ENCODE measurements at regions not wholly inside any gene's neighbourhood (a gene's known extent, or its start where the extent isn't known, plus 50 kb on each side); places are given as distances from the start of the nearest gene placed in this dataset.
"Not testable (repeated sequence)": the region's sequence is repeated elsewhere in the genome, so short reads cannot be mapped to it uniquely, and the experiment has no call there.

DNA sequence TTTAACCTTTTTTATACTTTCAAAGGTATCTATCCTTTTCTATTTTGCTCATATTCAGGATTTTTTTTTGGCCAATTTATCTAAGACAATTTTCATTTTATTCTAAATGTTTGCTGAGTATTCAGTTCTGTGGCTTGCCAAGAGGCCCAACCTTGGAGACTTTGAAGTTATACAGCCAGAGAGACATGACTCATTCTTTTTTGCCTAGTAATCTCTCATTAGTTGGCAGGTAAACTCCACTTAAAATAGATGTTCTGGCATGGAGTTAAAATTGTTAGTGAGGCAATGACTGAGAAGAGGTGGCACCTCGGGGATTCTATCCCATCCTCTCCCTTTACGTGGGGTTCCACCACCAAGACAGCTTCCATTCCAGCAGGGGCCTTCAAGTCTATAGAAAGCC lies 213.8 kb downstream of the KCTD12 start:
- Histone ChIP-seq H3K4me1 (no peaks in the 10 kb centered on the region), H3K27me3 (no peaks in the 10 kb centered on the region), H3K9me3 (0 out of 2 replicates have a peak, but pooled peaks cover 2% of the 10 kb centered on the region), H3K4me3 (ENCODE audit: low read depth, low read length) (no peak overlapping the region), H3K36me3 (no peaks in the 10 kb centered on the region)
- TF ChIP-seq, protein P1, sequence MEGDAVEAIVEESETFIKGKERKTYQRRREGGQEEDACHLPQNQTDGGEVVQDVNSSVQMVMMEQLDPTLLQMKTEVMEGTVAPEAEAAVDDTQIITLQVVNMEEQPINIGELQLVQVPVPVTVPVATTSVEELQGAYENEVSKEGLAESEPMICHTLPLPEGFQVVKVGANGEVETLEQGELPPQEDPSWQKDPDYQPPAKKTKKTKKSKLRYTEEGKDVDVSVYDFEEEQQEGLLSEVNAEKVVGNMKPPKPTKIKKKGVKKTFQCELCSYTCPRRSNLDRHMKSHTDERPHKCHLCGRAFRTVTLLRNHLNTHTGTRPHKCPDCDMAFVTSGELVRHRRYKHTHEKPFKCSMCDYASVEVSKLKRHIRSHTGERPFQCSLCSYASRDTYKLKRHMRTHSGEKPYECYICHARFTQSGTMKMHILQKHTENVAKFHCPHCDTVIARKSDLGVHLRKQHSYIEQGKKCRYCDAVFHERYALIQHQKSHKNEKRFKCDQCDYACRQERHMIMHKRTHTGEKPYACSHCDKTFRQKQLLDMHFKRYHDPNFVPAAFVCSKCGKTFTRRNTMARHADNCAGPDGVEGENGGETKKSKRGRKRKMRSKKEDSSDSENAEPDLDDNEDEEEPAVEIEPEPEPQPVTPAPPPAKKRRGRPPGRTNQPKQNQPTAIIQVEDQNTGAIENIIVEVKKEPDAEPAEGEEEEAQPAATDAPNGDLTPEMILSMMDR (IDR thresholded peaks at IDR 0.05; ENCODE audit: low read depth, low read length): no peak
- DNase-seq: no peak

DNA sequence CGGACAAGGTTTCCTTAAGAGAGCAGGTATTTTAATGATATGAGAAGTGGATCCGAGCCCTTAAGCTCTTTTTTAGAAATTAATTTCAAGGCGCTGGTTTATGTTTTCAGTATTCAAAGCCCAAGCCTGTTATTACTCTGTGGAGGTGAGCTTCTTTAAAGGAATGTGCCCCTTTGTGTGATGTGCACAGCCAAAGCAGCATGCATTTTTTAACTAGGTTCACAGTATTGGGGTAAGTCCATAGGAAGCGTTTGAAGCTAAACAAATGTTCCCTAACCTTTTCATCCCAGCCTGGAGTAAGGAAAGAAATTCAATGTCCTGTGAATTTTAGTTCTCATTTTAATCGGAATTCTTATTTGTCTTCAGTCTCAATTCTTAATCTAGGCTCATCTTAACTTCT lies 217.5 kb downstream of the KCTD12 start:
- TF ChIP-seq, protein P1 (IDR thresholded peaks at IDR 0.05; ENCODE audit: low read depth, low read length): no peak
- no peaks in the 10 kb centered on the region for H3K9me3 ChIP-seq

DNA sequence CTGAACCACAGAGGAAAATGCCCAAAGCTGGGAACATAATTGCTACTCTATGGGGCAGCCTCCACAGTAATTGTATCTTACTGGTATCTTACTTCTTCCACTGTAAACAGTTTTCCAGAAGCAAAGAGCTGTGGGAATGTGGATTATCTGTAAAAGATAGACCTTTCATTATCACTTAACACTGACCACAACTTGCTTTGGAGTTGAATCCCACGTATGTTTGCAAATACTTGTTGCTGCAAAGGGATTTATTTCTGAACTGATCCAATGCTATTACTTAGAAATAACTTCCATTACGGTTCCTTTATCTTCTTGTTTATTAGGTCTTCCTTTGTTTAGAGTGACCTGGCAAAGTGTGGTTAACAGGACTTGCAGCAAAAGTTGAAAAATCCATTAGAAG lies 218.1 kb downstream of the KCTD12 start:
- no peaks in the 10 kb centered on the region for H3K9me3 ChIP-seq
- H3K36me3 ChIP-seq: no peaks in the 10 kb centered on the region
- H3K4me3 ChIP-seq (ENCODE audit: low read depth, low read length): no peak overlapping the region
- no peaks in the 10 kb centered on the region for H3K4me1 ChIP-seq
- TF ChIP-seq, protein P1 (IDR thresholded peaks at IDR 0.05; ENCODE audit: low read depth, low read length): no peak
- DNase-seq: no peak
- H3K27me3 ChIP-seq: no peaks in the 10 kb centered on the region

More for the DNA sequence above, 217.5 kb downstream of the KCTD12 start:
- H3K27me3 ChIP-seq: no peaks in the 10 kb centered on the region
- H3K4me1 ChIP-seq: no peaks in the 10 kb centered on the region
- no peak for DNase-seq
- H3K36me3 ChIP-seq: no peaks in the 10 kb centered on the region
- H3K4me3 ChIP-seq (ENCODE audit: low read depth, low read length): no peak overlapping the region

DNA sequence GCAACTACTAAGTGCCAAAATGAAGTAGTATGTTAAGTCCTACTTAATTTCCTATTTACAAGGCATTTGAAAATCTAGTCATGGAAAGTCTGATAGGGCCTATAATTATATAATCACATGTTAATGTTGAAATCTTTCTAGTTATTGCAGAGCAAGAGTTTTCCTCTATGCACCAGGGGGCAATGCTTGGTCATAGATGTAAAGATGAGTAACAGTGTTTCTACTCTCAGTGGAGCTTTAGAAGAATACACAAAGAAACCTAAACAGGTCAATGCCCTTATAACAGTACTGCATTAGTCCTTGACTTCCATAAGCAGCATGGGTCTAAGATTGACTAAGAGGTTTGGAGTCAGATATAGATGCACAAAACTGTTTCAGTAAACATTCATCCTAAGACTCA lies 218.7 kb downstream of the KCTD12 start:
- no peak overlapping the region for H3K4me3 ChIP-seq (ENCODE audit: low read depth, low read length)
- TF ChIP-seq, protein P1 (IDR thresholded peaks at IDR 0.05; ENCODE audit: low read depth, low read length): 0 out of 2 replicates have a peak, but pooled peaks have one; percentile 8
- H3K9me3 ChIP-seq: no peaks in the 10 kb centered on the region
- no peaks in the 10 kb centered on the region for H3K27me3 ChIP-seq
- H3K36me3 ChIP-seq: no peaks in the 10 kb centered on the region
- DNase-seq: peak; percentile 19
- no peaks in the 10 kb centered on the region for H3K4me1 ChIP-seq

DNA sequence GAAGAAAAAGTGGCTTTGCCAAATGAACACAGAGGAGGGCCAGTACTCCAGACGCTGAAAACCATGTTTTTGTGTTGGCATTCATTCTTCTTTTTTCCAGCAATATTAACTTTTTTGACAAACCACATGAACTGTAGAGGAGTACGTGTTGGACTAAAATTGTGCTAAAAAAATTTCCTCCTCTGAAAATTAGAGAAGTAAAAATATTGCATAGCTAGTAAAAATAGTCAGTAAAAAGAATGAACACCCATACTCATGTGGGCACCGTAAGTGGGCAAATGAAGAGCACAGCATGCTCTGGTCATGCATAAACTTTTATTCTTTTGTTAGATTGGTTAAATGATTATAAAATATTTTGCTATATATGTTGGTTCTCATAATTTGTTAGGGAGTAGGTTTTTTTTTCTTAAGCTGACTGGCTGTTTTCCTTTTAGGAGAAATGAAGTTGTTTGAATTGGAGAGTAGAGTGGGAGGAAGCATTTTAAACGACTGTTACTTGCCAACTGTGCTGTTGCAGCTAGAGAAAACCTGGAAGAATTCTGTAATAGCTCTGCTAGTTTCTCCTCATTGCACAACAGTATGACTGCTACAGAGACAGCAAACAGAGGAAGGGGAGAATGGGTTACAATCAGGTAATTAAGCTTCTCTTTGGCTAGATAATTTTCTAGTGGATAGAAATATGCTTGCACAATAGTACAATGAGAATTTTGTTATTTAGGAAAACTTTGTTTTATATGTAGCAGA lies 222.4 kb downstream of the KCTD12 start:
- H3K9me3 ChIP-seq: no peaks in the 10 kb centered on the region
- DNase-seq: no peak
- no peaks in the 10 kb centered on the region for H3K27me3 ChIP-seq
- no peaks in the 10 kb centered on the region for H3K36me3 ChIP-seq
- H3K4me1 ChIP-seq: no peaks in the 10 kb centered on the region
- H3K4me3 ChIP-seq (ENCODE audit: low read depth, low read length): no peak overlapping the region
- TF ChIP-seq, protein P1 (IDR thresholded peaks at IDR 0.05; ENCODE audit: low read depth, low read length): no peak

DNA sequence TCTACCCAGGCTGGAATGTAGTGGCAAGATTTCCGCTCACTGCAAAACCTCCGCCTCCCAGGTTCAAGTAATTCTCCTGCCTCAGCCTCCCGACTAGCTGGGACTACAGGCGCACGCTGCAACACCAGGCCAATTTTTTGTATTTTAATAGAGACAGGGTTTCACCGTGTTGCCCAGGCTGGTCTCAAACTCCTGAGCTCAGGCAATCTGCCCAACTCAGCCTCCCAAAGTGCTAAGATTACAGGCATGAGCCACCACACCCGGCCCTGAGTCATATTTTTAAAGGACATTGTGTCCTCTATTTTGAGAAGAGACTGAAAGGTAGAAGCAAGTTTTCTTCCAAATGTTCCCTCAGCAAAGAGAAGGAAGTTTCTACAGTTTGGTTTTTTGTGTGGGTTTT lies 227.1 kb downstream of the KCTD12 start:
- not testable (repeated sequence) for H3K4me1 ChIP-seq; H3K36me3 ChIP-seq; H3K9me3 ChIP-seq; DNase-seq; H3K27me3 ChIP-seq; H3K4me3 ChIP-seq (ENCODE audit: low read depth, low read length)
